ENCODE measurements at regions not wholly inside any gene's neighbourhood (a gene's known extent, or its start where the extent isn't known, plus 50 kb on each side); places are given as distances from the start of the nearest gene placed in this dataset.

DNA sequence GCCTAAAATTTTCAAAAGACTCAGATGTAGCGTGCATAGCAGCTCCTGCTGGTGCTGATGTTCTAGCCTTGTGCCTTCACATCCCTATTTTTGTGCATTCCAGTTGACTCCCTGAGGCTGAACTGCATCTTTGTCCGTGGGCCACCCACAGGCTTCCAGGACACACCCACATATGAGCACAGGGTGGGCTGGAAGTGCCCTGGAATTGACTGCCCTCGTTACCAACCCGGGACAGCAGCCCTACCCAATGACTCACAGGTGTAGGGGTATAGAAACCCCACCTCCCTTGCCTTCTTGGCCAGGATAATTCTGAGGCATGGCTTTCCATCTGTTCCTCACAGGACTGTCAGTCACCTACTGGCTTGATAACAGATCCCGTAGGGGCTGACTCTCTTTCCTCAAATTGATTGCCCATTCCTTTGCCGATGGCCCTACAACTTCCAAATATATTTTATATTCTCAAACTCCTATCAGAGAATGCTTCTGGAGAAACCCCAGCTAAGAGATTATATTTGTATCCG lies 65.9 kb upstream of the CDH13 start (continued):
- TF ChIP-seq, protein P1, sequence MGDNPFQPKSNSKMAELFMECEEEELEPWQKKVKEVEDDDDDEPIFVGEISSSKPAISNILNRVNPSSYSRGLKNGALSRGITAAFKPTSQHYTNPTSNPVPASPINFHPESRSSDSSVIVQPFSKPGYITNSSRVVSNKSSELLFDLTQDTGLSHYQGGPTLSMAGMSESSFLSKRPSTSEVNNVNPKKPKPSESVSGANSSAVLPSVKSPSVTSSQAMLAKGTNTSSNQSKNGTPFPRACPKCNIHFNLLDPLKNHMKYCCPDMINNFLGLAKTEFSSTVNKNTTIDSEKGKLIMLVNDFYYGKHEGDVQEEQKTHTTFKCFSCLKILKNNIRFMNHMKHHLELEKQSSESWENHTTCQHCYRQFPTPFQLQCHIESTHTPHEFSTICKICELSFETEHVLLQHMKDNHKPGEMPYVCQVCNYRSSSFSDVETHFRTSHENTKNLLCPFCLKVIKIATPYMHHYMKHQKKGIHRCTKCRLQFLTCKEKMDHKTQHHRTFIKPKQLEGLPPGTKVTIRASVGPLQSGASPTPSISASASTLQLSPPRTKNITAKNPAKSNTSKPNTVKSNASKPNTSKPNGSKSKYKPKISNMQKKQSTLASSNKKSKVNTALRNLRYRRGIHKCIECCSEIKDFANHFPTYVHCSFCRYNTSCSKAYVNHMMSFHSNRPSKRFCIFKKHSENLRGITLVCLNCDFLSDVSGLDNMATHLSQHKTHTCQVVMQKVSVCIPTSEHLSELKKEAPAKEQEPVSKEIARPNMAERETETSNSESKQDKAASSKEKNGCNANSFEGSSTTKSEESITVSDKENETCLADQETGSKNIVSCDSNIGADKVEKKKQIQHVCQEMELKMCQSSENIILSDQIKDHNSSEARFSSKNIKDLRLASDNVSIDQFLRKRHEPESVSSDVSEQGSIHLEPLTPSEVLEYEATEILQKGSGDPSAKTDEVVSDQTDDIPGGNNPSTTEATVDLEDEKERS (CRISPR knock-in tag; IDR thresholded peaks at IDR 0.05) = no peak
- no peak for TF ChIP-seq SP2 (CRISPR knock-in tag; IDR thresholded peaks at IDR 0.05)
- no peak for TF ChIP-seq ZNF616 (CRISPR knock-in tag; IDR thresholded peaks at IDR 0.05; ENCODE audit: low read depth)
- TF ChIP-seq KDM5A (IDR thresholded peaks at IDR 0.05; ENCODE audit: borderline replicate concordance, low read length) = no peak

DNA sequence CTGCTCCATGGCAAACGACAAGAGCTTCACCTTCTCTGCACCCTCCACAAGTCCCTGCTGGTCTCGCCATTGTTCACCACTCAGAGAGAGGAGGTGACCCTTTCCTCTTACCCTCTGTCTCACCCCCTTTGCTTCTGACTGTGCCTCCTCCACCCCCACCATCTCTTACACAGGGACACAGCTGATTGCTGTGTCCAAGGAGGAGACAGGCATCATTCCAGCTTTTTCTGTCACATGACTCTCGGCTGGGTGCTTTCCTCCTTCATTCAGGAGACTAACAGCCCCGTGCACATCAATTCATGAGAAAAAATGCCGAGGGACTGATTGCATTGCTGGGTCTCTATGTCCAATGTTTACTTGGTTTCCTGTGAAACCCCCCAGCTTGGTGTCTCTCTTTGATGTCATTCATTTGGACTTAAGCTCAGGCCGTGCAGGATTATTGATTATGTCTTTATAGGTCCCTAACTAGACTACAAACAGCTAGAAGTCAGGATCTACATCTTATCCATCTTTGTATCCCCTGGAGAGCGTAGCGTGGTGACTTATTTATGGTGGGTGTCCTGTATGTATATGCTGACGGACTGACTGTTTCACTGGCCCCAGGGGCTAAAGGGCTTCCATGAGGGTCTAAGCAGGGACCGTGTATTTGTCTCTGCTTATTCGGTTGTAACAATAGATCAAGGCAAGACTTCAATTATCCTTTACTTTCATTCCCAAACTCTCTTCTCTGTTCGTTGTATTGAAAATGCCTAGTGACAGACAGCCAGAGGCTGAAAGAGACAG lies 82.2 kb upstream of the CDH13 start:
- no peak overlapping the region for H2AFZ ChIP-seq (ENCODE audit: low read length)
- peaks cover 0 to 3% of the 10 kb centered on the region in 2 experiments; a peak in 2 of 5 replicates for H3K27me3 ChIP-seq (ENCODE audit: control insufficient read depth in 1 of 2, insufficient read depth in 2 of 2, low read length in 2 of 2)
- in situ Hi-C loops (cut with HindIII; ENCODE audit: extremely low pct_ligation_motif_present, low pct_unique_long_range_greater_than_20kb) (no loop called here), intact Hi-C loops (cut with micrococcal nuclease; ENCODE audit: unreplicated experiment) (no loop called here)
- no peaks in the 10 kb centered on the region for H3K79me2 ChIP-seq (ENCODE audit: insufficient read depth, low read length)
- POLR2A ChIA-PET = no interaction called here
- CTCF ChIA-PET (ENCODE audit: low intra/inter-chr PET ratio, low total read pairs) = no interaction called here
- no peaks in the 10 kb centered on the region; a peak in 1 of 5 replicates for H3K36me3 ChIP-seq (replicated peaks in 1 of 2; ENCODE audit: control insufficient read depth in 1 of 2, insufficient read depth in 2 of 2, low read length in 2 of 2)
- H3K9ac ChIP-seq (ENCODE audit: insufficient read depth, low read depth, low read length) = no peak overlapping the region
- ATAC-seq (no peak), FAIRE-seq (no peak), DNase-seq (ENCODE audit: low spot score) (no peak)
- H4K20me1 ChIP-seq (ENCODE audit: insufficient read depth, low read length) = no peaks in the 10 kb centered on the region
- 12% methylated on average over 12 of the region's 12 CpGs for WGBS (ENCODE audit: low lambda C conversion rate)
- H3K4me2 ChIP-seq (ENCODE audit: low read depth, low read length) = no peak overlapping the region
- H3K4me1 ChIP-seq (ENCODE audit: insufficient read depth, low read length) = no peaks in the 10 kb centered on the region
- no peaks in the 10 kb centered on the region for H3K9me3 ChIP-seq (ENCODE audit: low read length)
- H3K4me3 ChIP-seq (replicated peaks in 1 of 3; ENCODE audit: insufficient read depth in 1 of 3, low read depth in 2 of 3, low read length in 3 of 3) = no peak overlapping the region
- BruUV-seq (replicated peaks) = no TSS peak
- H3K27ac ChIP-seq (ENCODE audit: extremely low read length, insufficient read depth, low read length) = no peak overlapping the region
- TF ChIP-seq FOXP1 (IDR thresholded peaks at IDR 0.05) (no peak), FOXP1 (CRISPR knock-in tag; IDR thresholded peaks at IDR 0.05) (no peak), ZNF121 (CRISPR knock-in tag; IDR thresholded peaks at IDR 0.05) (no peak), ZNF367 (CRISPR knock-in tag; IDR thresholded peaks at IDR 0.05; ENCODE audit: borderline replicate concordance) (no peak), CC2D1A (CRISPR knock-in tag; IDR thresholded peaks at IDR 0.05) (no peak), ZC3H13 (CRISPR knock-in tag; IDR thresholded peaks at IDR 0.05) (no peak), HNRNPL (IDR thresholded peaks at IDR 0.05; ENCODE audit: low read depth, low read length) (no peak)
- TF ChIP-seq, protein P2, sequence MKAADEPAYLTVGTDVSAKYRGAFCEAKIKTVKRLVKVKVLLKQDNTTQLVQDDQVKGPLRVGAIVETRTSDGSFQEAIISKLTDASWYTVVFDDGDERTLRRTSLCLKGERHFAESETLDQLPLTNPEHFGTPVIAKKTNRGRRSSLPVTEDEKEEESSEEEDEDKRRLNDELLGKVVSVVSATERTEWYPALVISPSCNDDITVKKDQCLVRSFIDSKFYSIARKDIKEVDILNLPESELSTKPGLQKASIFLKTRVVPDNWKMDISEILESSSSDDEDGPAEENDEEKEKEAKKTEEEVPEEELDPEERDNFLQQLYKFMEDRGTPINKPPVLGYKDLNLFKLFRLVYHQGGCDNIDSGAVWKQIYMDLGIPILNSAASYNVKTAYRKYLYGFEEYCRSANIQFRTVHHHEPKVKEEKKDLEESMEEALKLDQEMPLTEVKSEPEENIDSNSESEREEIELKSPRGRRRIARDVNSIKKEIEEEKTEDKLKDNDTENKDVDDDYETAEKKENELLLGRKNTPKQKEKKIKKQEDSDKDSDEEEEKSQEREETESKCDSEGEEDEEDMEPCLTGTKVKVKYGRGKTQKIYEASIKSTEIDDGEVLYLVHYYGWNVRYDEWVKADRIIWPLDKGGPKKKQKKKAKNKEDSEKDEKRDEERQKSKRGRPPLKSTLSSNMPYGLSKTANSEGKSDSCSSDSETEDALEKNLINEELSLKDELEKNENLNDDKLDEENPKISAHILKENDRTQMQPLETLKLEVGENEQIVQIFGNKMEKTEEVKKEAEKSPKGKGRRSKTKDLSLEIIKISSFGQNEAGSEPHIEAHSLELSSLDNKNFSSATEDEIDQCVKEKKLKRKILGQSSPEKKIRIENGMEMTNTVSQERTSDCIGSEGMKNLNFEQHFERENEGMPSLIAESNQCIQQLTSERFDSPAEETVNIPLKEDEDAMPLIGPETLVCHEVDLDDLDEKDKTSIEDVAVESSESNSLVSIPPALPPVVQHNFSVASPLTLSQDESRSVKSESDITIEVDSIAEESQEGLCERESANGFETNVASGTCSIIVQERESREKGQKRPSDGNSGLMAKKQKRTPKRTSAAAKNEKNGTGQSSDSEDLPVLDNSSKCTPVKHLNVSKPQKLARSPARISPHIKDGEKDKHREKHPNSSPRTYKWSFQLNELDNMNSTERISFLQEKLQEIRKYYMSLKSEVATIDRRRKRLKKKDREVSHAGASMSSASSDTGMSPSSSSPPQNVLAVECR (CRISPR knock-in tag; IDR thresholded peaks at IDR 0.05; ENCODE audit: borderline replicate concordance) = no peak
- TF ChIP-seq, protein P3, sequence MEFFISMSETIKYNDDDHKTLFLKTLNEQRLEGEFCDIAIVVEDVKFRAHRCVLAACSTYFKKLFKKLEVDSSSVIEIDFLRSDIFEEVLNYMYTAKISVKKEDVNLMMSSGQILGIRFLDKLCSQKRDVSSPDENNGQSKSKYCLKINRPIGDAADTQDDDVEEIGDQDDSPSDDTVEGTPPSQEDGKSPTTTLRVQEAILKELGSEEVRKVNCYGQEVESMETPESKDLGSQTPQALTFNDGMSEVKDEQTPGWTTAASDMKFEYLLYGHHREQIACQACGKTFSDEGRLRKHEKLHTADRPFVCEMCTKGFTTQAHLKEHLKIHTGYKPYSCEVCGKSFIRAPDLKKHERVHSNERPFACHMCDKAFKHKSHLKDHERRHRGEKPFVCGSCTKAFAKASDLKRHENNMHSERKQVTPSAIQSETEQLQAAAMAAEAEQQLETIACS (CRISPR knock-in tag; IDR thresholded peaks at IDR 0.05) = no peak
